Kidney epithelial cell (primary cell): ENCODE measurements at regions not wholly inside any gene's neighbourhood (a gene's known extent, or its start where the extent isn't known, plus 50 kb on each side); places are given as distances from the start of the nearest gene placed in this dataset.

Experiments
- DNase-seq: peaks from one replicate; pipeline ENCODE4 v3.0.0-alpha.2; 2010; ENCODE audit warnings: low read depth
- H3K27me3 ChIP-seq: 2 replicates; pipeline ENCODE4 v1.6.0; 2011; ENCODE audit warnings: low read length; ENCODE audit not compliant: control insufficient read depth, insufficient read depth
- H3K36me3 ChIP-seq: 2 replicates; pipeline ENCODE4 v1.5.1; 2011; ENCODE audit warnings: low read length; ENCODE audit not compliant: control insufficient read depth, insufficient read depth
- H3K4me3 ChIP-seq: 2 replicates; pipeline ENCODE4 v1.5.1; 2011; ENCODE audit warnings: low read depth, mild to moderate bottlenecking, control low read depth, low read length
- CTCF ChIP-seq: IDR thresholded peaks from 2 replicates; pipeline ENCODE4 v1.5.1; 2011; ENCODE audit warnings: mild to moderate bottlenecking, moderate library complexity, low read length, control low read depth, inconsistent platforms; ENCODE audit not compliant: insufficient read depth, poor library complexity, severe bottlenecking

DNA sequence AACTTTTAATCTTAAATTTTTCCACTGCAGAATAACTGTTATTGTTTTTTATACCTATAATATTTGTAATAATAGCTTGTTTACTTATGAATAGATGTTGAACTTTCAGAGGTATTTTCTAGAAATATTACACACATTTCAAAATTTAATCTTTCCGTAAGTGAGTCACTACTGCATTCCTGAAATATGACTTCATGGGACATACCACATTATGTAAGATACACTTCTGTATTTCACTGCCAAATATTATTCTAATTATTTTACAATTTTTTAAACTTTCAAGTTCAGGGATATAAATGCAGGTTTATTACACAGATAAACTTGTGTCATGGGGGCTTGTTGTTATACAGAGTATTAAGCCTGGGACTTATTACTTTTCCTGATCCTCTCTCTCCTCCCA lies 2220.5 kb downstream of the NCAM2 start:
- no peak for TF ChIP-seq CTCF
- Histone ChIP-seq H3K4me3 (no peak overlapping the region), H3K27me3 (no peaks in the 10 kb centered on the region), H3K36me3 (no peaks in the 10 kb centered on the region)
- no peak for DNase-seq

- DNase-seq: no peak
- TF ChIP-seq CTCF: no peak
- H3K36me3 ChIP-seq: no peaks in the 10 kb centered on the region
- no peak overlapping the region for H3K4me3 ChIP-seq
- H3K27me3 ChIP-seq: no peaks in the 10 kb centered on the region
Observed at GRCh38 chr21:23217597-23217996, 2219.4 kb downstream of the NCAM2 start.

DNA sequence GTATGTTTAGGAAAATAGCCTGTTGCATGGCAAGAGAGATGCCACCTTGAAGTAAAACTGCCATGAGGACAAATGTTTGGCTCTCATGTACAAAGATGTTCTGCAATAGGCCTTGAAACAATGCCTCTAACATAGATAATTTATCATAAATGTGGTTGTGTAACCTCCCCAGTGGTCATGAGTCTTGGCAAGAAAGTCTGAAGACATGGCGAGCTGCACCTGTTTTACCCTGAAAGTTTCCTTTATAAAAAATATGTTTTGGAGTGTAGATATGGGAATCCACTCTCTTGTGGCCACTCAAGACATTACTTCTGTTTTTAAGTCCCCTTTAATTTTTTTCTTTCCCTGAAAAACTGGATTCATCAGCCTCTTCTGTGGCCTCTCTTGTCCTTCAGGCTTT lies 2217.1 kb downstream of the NCAM2 start:
- Histone ChIP-seq H3K4me3 (no peak overlapping the region), H3K36me3 (no peaks in the 10 kb centered on the region), H3K27me3 (no peaks in the 10 kb centered on the region)
- TF ChIP-seq CTCF: no peak
- no peak for DNase-seq
